Gastroesophageal sphincter (tissue), 3 donors: ENCODE measurements at regions not wholly inside any gene's neighbourhood (a gene's known extent, or its start where the extent isn't known, plus 50 kb on each side); places are given as distances from the start of the nearest gene placed in this dataset.

Source experiments
- CTCF ChIP-seq, 4 experiments: fragments of 200-600 bp in 2 of 4; fragments of 450-650 bp in 2 of 4; sonication (generic) in 1 of 4; IDR thresholded peaks; one replicate each; pipeline ENCODE4 v1.5.1; 2017 to 2019; ENCODE audit warnings: antibody characterized with exemption in 4 of 4, mild to moderate bottlenecking in 2 of 4, moderate library complexity in 2 of 4
- POLR2AphosphoS5 ChIP-seq: sonication (generic); formaldehyde crosslinking; IDR thresholded peaks from one replicate; pipeline ENCODE4 v1.6.1; 2017; ENCODE audit warnings: antibody characterized with exemption

GRCh38 chr21:33977017-33977720 is 61.6 kb upstream of the ATP5PO start:
- TF ChIP-seq CTCF (IDR thresholded peaks at IDR 0.05) (no peak), POLR2AphosphoS5 (no peak)
